C4-2B (cell line): ENCODE measurements at regions not wholly inside any gene's neighbourhood (a gene's known extent, or its start where the extent isn't known, plus 50 kb on each side); places are given as distances from the start of the nearest gene placed in this dataset.

Experiments used
- H3K27ac ChIP-seq: fragments of 450-650 bp; 2 replicates; pipeline ENCODE4 v1.5.1; 2017
- ZFX ChIP-seq: fragments of 450-650 bp; IDR thresholded peaks from 2 replicates; pipeline ENCODE4 v1.6.1; 2017
- TF ChIP-seq, protein P1 (sequence below): fragments of 450-650 bp; conservative IDR thresholded peaks from 2 replicates; pipeline ENCODE4 v1.5.1; 2017; ENCODE audit warnings: mild to moderate bottlenecking

DNA sequence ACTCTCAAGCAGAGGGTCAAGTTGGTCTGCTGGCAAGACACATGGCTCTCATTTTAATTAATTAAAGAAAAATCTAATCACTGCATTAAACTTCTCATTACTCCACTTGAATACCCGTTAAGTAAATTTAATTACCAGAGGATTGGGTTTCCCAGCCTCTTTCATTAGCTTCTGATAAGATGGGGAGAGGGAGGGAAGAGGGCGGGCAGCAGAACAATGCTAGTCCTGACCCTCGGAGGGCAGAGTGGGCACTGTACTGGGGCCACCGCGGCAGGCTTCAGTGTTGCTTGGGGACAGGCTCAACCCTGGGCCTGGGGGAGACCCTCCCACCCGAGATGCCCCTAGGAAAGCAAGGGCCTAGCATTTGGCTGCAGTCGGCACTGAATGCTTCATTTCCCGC is 55.6 kb upstream of the LINGO1 start:
- H3K27ac ChIP-seq: no peak overlapping the region

DNA sequence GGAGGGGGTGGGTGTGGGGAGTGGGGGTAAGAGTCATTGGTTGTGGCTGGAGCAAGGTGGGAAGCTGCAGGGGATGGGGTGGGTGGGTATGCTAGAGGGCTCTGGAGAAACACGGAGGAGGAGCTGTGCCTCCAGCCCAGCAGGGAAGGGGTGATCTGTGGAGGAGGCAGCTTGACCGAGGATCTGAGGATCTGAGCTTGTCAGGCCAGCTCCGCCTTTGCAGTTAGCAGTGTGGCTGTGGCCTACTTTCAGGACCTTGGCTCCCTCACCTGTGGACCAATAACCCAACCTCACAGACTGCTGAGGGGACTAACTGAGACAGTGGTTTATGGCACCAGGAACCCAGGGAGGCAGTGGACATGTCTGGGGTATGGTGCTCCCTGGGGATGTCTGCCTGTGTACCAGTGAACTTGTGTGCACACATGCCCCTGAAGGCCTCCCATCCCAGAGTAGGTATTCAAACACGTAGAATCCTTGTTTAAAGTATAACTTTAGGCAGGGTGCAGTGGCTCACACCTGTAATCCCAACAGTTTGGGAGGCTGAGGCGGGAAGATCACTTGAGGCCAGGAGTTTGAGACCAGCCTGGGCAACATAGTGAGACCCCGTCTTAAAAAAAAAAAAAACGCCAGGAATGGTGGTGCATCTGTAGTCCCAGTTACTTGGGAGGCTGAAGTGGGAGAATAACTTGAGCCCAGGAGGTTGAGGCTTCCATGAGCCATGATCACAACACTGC is 52.5 kb upstream of the LINGO1 start:
- no peak overlapping the region for H3K27ac ChIP-seq
- TF ChIP-seq ZFX: no peak
- TF ChIP-seq, protein P1, sequence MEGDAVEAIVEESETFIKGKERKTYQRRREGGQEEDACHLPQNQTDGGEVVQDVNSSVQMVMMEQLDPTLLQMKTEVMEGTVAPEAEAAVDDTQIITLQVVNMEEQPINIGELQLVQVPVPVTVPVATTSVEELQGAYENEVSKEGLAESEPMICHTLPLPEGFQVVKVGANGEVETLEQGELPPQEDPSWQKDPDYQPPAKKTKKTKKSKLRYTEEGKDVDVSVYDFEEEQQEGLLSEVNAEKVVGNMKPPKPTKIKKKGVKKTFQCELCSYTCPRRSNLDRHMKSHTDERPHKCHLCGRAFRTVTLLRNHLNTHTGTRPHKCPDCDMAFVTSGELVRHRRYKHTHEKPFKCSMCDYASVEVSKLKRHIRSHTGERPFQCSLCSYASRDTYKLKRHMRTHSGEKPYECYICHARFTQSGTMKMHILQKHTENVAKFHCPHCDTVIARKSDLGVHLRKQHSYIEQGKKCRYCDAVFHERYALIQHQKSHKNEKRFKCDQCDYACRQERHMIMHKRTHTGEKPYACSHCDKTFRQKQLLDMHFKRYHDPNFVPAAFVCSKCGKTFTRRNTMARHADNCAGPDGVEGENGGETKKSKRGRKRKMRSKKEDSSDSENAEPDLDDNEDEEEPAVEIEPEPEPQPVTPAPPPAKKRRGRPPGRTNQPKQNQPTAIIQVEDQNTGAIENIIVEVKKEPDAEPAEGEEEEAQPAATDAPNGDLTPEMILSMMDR: no peak

More for the DNA sequence above, 55.6 kb upstream of the LINGO1 start:
- TF ChIP-seq, protein P1: no peak
- TF ChIP-seq ZFX: no peak

DNA sequence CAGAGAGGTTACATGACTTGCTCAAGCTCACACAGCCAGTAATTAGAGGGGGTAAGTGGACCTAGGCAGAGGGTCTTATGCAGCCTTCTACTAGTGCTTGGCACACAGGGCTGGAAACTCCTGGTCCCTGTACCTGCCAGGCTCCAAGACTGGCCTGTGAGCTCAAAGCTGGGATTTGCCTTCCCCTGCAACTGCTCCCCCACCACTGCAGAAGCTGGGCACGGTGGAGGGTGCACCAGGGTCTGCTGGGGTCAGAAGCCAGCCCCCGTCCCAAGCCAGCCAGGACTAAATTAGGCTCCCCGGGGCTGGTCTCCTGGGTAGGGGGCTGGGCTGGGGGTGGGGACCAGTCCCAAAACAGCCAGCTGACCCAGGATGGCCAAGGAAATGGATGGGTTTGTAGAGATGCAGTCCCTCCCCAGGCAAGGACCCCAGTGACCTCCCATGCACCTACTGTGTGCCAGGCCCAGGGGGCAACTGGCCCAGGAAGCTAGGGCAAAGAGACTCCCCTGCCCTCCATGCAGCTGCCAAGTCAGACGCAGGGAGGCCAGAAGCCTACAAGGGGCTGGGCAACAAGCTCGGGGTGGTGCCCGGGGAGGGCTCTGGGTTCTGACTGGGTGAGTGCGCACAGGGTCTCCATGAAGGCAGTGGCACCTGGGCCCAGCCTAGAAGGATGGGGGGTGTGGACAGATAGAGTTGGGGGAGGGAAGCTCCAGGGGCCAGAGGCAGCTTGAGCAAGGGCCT is 51.8 kb upstream of the LINGO1 start:
- TF ChIP-seq ZFX: no peak
- TF ChIP-seq, protein P1: no peak
- H3K27ac ChIP-seq: no peak overlapping the region

DNA sequence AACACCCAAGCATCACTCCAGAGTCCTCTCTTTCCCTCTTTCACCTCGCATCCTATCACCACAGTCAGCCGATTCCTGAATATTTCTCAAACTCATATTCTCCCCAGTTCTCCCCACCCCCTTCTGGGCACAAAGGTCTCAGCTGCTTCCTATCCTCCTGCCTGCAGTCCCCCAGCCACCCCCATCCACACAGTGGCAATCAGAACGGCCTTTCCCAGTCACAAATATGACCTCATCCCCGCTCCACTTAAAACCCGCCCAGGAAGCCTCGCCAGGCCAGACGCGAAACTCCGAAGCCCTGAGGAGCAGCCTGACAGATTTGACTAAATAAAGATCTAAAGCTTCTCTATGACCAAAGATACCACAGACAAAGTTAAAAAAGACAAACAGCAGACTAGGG is 49.9 kb upstream of the LINGO1 start:
- no peak for TF ChIP-seq ZFX
- TF ChIP-seq, protein P1: no peak

More for the DNA sequence above, 49.9 kb upstream of the LINGO1 start:
- H3K27ac ChIP-seq: no peak overlapping the region
